Esophagus muscularis mucosa (tissue), 4 donors: ENCODE measurements at regions not wholly inside any gene's neighbourhood (a gene's known extent, or its start where the extent isn't known, plus 50 kb on each side); places are given as distances from the start of the nearest gene placed in this dataset.

Experiments
- DNase-seq: peaks from one replicate; pipeline ENCODE4 v3.0.0-alpha.2; 2017; ENCODE audit errors: extremely low spot score
- H3K27ac ChIP-seq, 4 donors: fragments of 200-600 bp; sonication (generic); replicated peaks in 1 of 4; 1 replicate in 3 of 4; 2 replicates in 1 of 4; pipeline ENCODE4 v1.5.1; 2016 to 2019; ENCODE audit warnings: mild to moderate bottlenecking in 1 of 4
- H3K27me3 ChIP-seq, 4 donors: fragments of 200-600 bp; sonication (generic); one replicate each; pipeline versions ENCODE4 v1.5.1 to v1.6.0; 2016 to 2019
- H3K36me3 ChIP-seq, 4 donors: fragments of 200-600 bp; sonication (generic); one replicate each; pipeline ENCODE4 v1.5.1; 2016 to 2019
- H3K4me1 ChIP-seq, 4 donors: fragments of 200-600 bp; sonication (generic); one replicate each; pipeline ENCODE4 v1.5.1; 2016 to 2019
- H3K4me3 ChIP-seq, 4 donors: fragments of 200-600 bp; sonication (generic); 1 replicate in 2 of 4; 2 replicates in 2 of 4; pipeline ENCODE4 v1.5.1; 2016 to 2019; ENCODE audit warnings: mild to moderate bottlenecking in 4 of 4, moderate library complexity in 1 of 4
- H3K9me3 ChIP-seq, 4 donors: fragments of 200-600 bp; sonication (generic); 1 replicate in 3 of 4; 2 replicates in 1 of 4; pipeline ENCODE4 v1.5.1; 2016 to 2019
- EP300 ChIP-seq: sonication (generic); formaldehyde crosslinking; IDR thresholded peaks from one replicate; pipeline ENCODE4 v1.6.1; 2017; ENCODE audit warnings: antibody characterized with exemption
- POLR2A ChIP-seq: fragments of 450-650 bp; IDR thresholded peaks from one replicate; pipeline ENCODE4 v1.6.1; 2017; ENCODE audit warnings: antibody characterized with exemption, moderate library complexity, mild to moderate bottlenecking, low read depth
- POLR2AphosphoS5 ChIP-seq, 2 donors: sonication (generic); formaldehyde crosslinking; IDR thresholded peaks; one replicate each; pipeline ENCODE4 v1.6.1; 2017; ENCODE audit warnings: antibody characterized with exemption in 2 of 2
- WGBS: methylation state at CpG from one replicate; pipeline ENCODE4 v1.1.5; 2018; 5-methylcytosine and 5-hydroxymethylcytosine counted together
- intact Hi-C: fragments of 100-400 bp; cut with DNase I; formaldehyde crosslinking; loops from one replicate; pipeline ENCODE4 v1.15.1; 2023
- TF ChIP-seq, protein P1 (sequence below), 3 experiments: fragments of 200-600 bp in 2 of 3; fragments of 450-650 bp in 1 of 3; sonication (generic) in 2 of 3; IDR thresholded peaks; one replicate each; pipeline ENCODE4 v1.5.1; 2017 to 2019; ENCODE audit warnings: antibody characterized with exemption in 3 of 3, mild to moderate bottlenecking in 2 of 3, moderate library complexity in 1 of 3

DNA sequence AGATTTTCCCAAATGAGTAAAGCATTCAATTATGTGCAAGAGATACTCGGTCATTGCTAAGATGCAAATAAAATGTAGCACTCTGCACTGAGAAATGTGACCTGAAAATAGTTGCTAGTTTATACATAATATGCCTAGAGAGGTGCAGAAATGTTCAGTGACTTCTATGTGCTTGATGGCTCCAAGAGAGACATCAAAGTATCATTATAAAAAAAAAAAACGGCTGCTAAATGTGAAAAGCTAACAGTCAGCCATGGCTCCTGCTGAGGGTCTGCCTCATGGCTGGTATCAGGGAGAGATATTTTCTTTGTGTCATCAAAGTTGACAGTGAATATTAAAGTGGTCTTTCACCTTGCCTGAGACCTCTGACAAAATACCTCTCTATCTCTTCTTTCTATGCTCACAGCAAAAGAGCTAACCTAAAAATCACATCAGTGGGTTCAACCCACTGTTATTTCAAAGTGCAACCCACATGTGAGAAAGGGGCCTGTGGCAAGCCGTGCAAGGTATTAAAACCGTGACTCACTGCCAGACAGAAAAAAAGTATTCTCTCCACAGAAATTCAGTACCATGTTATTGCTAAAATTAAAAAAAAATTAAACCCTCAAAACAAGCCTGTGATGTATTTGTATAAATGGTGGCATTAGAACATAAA, 259.0 kb downstream of the HIVEP2 start:
- WGBS, result 62% methylated on average over 4 of the region's 4 CpGs
- Histone ChIP-seq H3K4me1 (no peaks in the 10 kb centered on the region), H3K27ac (no peak overlapping the region), H3K9me3 (no peaks in the 10 kb centered on the region), H3K4me3 (no peak overlapping the region), H3K36me3 (no peaks in the 10 kb centered on the region), H3K27me3 (no peaks in the 10 kb centered on the region)
- DNase-seq, result no peak
- intact Hi-C loops, result no loop called here
- TF ChIP-seq, protein P1, sequence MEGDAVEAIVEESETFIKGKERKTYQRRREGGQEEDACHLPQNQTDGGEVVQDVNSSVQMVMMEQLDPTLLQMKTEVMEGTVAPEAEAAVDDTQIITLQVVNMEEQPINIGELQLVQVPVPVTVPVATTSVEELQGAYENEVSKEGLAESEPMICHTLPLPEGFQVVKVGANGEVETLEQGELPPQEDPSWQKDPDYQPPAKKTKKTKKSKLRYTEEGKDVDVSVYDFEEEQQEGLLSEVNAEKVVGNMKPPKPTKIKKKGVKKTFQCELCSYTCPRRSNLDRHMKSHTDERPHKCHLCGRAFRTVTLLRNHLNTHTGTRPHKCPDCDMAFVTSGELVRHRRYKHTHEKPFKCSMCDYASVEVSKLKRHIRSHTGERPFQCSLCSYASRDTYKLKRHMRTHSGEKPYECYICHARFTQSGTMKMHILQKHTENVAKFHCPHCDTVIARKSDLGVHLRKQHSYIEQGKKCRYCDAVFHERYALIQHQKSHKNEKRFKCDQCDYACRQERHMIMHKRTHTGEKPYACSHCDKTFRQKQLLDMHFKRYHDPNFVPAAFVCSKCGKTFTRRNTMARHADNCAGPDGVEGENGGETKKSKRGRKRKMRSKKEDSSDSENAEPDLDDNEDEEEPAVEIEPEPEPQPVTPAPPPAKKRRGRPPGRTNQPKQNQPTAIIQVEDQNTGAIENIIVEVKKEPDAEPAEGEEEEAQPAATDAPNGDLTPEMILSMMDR (IDR thresholded peaks at IDR 0.05), result no peak
- no peak for TF ChIP-seq EP300
- TF ChIP-seq POLR2A, result no peak
- no peak for TF ChIP-seq POLR2AphosphoS5 (IDR thresholded peaks at IDR 0.05)

DNA sequence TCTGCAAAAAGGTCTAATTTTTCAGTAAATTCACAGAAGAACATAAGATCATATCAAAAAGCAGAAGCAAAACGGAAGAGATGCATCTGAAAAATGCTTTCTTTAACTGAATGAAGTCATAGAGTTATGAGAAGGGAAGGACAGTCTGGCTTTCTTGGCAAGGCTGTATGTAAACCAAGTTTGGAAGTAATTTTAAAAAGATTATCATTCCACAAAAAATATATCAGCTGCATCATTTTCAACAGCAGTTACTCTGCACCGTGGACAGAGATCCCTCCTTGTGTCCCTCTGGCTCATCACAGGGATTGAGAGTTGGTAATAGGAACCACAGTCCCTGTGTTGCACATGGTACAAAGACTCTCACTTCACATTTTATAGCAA, 258.5 kb downstream of the HIVEP2 start:
- Histone ChIP-seq H3K36me3 (no peaks in the 10 kb centered on the region), H3K4me3 (no peak overlapping the region), H3K27ac (no peak overlapping the region), H3K4me1 (no peaks in the 10 kb centered on the region), H3K27me3 (no peaks in the 10 kb centered on the region), H3K9me3 (no peaks in the 10 kb centered on the region)
- WGBS, result 34% methylated on average over 2 of the region's 2 CpGs
- TF ChIP-seq, protein P1 (IDR thresholded peaks at IDR 0.05), result no peak
- no peak for DNase-seq
- intact Hi-C loops, result no loop called here

DNA sequence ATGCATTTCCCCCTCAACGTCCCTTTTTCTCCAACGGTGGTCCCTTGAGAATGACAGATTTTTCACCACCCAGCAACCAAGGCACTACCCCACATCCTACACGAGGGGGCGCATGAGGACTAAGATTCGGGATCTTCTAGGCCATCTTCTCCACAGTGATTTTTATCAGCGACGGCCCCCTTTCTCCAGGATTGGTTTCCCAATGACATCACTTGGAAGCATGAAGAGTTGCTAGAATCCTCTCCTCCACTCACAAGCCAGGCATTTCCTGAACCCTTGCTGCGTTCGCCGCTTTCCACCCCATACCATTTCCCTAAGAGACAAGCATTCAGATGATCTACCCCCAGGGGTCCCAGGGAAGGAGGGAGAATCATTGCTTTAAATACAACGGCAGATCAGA, 252.0 kb downstream of the HIVEP2 start:
- Histone ChIP-seq H3K36me3 (no peaks in the 10 kb centered on the region), H3K4me1 (peaks cover 0 to 34% (median 20%) of the 10 kb centered on the region in 4 donors), H3K9me3 (no peaks in the 10 kb centered on the region), H3K4me3 (peak overlapping the region in 1 of 4 donors; percentile 14), H3K27me3 (no peaks in the 10 kb centered on the region), H3K27ac (no peak overlapping the region)
- TF ChIP-seq EP300 (no peak), POLR2AphosphoS5 (IDR thresholded peaks at IDR 0.05) (peak in 1 of 2 donors; percentile 22)
- TF ChIP-seq, protein P1 (IDR thresholded peaks at IDR 0.05), result peak; percentile 91 to 98 (median 93)
- whole genome bisulfite sequencing, result 30% methylated on average over 11 of the region's 11 CpGs
- intact Hi-C loops, result loop anchor here (2.0 to 10.0 kb wide), 5 partner anchors 218 to 734 kb away; partner anchors contain the start of gene HIVEP2
- no peak for DNase-seq

DNA sequence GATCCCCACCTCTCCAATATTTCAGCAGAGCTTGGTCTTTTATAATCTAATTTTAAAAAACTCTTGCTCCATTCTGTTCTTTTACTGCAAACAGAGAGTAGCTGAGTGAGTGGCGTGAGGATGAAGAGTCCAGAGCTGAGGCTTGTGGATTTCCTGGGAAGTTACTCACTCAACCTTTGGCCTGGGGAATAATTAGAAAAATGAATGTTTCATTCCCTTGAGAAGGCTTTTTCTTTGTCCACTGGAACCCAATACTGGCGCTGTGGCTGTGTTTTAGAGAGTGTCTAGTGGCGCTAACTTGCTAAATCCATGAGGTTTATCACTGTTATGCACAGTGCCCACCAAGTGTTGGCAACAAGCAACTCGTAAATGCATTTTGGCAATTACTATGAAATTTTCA, 251.5 kb downstream of the HIVEP2 start:
- peaks cover 0 to 36% (median 20%) of the 10 kb centered on the region in 4 donors for H3K4me1 ChIP-seq
- no peaks in the 10 kb centered on the region for H3K36me3 ChIP-seq
- H3K4me3 ChIP-seq, result no peak overlapping the region
- H3K9me3 ChIP-seq, result no peaks in the 10 kb centered on the region
- no peak for DNase-seq
- H3K27ac ChIP-seq, result no peak overlapping the region
- 92% methylated on average over 4 of the region's 4 CpGs for WGBS
- intact Hi-C loops, result loop anchor here (2.0 to 10.0 kb wide), 5 partner anchors 219 to 734 kb away; partner anchors contain the start of gene HIVEP2
- no peaks in the 10 kb centered on the region for H3K27me3 ChIP-seq
- no peak for TF ChIP-seq POLR2AphosphoS5 (IDR thresholded peaks at IDR 0.05)
- TF ChIP-seq POLR2A, result no peak
- TF ChIP-seq, protein P1 (IDR thresholded peaks at IDR 0.05), result no peak
- TF ChIP-seq EP300, result no peak

DNA sequence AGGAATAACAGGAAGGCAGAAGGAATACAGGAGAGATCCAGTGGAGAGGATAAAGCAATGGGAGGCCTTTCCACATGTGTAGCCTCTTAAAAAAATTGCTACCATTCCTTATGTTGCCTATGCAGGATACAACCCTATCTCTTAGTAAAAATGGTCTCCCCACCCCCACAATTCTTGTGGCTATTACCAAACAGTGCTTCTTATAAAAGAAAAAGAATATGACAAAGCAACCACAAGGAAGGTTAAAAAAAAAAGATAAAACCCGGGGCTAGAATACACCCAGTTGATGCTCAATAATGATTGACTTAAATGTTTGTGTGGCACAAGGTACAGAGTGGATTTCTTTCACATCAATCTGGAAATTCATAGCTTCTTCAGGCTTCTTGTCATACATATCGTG, 250.9 kb downstream of the HIVEP2 start:
- Histone ChIP-seq H3K27ac (no peak overlapping the region), H3K4me3 (no peak overlapping the region), H3K4me1 (peaks cover 0 to 36% (median 20%) of the 10 kb centered on the region in 4 donors), H3K36me3 (no peaks in the 10 kb centered on the region), H3K27me3 (no peaks in the 10 kb centered on the region), H3K9me3 (no peaks in the 10 kb centered on the region)
- peak; percentile 68 for DNase-seq
- WGBS, result 82% methylated on average over 2 of the region's 2 CpGs
- intact Hi-C loops, result loop anchor here (5.0 to 10.0 kb wide), 4 partner anchors 219 to 733 kb away; partner anchors contain the start of gene HIVEP2
- no peak for TF ChIP-seq POLR2A
- no peak for TF ChIP-seq EP300
- TF ChIP-seq, protein P1 (IDR thresholded peaks at IDR 0.05), result no peak
- no peak for TF ChIP-seq POLR2AphosphoS5 (IDR thresholded peaks at IDR 0.05)
